HUES48 (cell line): ENCODE measurements at regions not wholly inside any gene's neighbourhood (a gene's known extent, or its start where the extent isn't known, plus 50 kb on each side); places are given as distances from the start of the nearest gene placed in this dataset.
"Not testable (repeated sequence)": the region's sequence is repeated elsewhere in the genome, so short reads cannot be mapped to it uniquely, and the experiment has no call there.

Experiments used
- H3K27ac ChIP-seq: one replicate; pipeline ENCODE4 v1.7.0; 2013; ENCODE audit warnings: low read depth, low read length, inconsistent platforms
- H3K27me3 ChIP-seq: 2 replicates; pipeline ENCODE4 v1.6.1; 2013; ENCODE audit warnings: mild to moderate bottlenecking, low read length; ENCODE audit not compliant: control insufficient read depth, insufficient read depth
- H3K36me3 ChIP-seq: 2 replicates; pipeline ENCODE4 v1.6.1; 2013; ENCODE audit warnings: low read length; ENCODE audit not compliant: control insufficient read depth, insufficient read depth
- H3K4me1 ChIP-seq: 2 replicates; pipeline ENCODE4 v1.6.1; 2013; ENCODE audit warnings: mild to moderate bottlenecking, low read length; ENCODE audit not compliant: control insufficient read depth, insufficient read depth
- H3K4me3 ChIP-seq: 2 replicates; pipeline ENCODE4 v1.5.1; 2013; ENCODE audit warnings: mild to moderate bottlenecking, low read depth, low read length
- H3K9ac ChIP-seq: 2 replicates; pipeline ENCODE4 v1.6.1; 2013; ENCODE audit warnings: mild to moderate bottlenecking, low read depth, low read length, moderate library complexity
- H3K9me3 ChIP-seq: 2 replicates; pipeline ENCODE4 v1.6.1; 2013; ENCODE audit warnings: low read length; ENCODE audit not compliant: control insufficient read depth, insufficient read depth

DNA sequence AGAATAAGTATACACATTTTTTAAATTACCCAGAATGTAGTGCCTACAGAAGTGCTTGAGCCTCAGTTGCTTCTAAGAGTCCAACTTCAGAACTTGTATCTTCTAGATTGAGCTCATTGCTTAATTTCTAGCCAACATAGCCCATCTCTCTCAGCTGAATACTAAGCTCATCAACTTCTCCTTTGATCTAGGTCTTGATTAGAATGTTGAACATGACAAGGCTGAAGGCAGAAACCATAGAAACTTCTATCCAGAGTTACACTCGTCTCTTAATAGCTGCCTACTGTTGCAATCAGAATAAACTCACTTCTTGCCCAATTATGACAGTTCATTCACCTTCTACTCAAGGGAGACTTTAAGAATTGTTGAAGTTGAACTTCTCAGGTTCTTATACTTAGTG, 327.3 kb upstream of the THBS1 start:
- no peak overlapping the region for H3K9ac ChIP-seq
- H3K27ac ChIP-seq: no peak overlapping the region
- no peaks in the 10 kb centered on the region for H3K9me3 ChIP-seq
- no peaks in the 10 kb centered on the region for H3K27me3 ChIP-seq
- no peaks in the 10 kb centered on the region for H3K4me1 ChIP-seq
- no peaks in the 10 kb centered on the region for H3K36me3 ChIP-seq
- no peak overlapping the region for H3K4me3 ChIP-seq

DNA sequence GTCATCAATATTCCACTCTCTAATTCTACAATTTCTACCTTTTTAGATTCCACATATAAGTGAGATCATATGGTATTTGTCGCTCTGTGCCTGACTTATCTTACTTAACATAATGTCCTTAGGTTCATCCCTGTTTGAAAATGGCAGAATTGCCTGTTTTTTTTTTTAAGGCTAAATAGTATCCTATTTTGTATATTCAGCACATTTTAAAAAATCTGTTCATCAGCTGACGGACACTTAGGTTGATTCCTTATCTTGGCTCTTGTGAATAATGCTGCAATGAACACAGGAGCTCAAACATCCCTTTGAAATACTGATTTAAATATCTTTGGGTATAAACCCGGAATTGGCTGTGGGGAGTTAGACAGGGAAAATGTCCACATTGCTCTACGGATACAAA, 326.7 kb upstream of the THBS1 start:
- no peaks in the 10 kb centered on the region for H3K36me3 ChIP-seq
- no peak overlapping the region for H3K9ac ChIP-seq
- no peaks in the 10 kb centered on the region for H3K27me3 ChIP-seq
- no peak overlapping the region for H3K4me3 ChIP-seq
- H3K27ac ChIP-seq: no peak overlapping the region
- H3K4me1 ChIP-seq: no peaks in the 10 kb centered on the region
- H3K9me3 ChIP-seq: no peaks in the 10 kb centered on the region

DNA sequence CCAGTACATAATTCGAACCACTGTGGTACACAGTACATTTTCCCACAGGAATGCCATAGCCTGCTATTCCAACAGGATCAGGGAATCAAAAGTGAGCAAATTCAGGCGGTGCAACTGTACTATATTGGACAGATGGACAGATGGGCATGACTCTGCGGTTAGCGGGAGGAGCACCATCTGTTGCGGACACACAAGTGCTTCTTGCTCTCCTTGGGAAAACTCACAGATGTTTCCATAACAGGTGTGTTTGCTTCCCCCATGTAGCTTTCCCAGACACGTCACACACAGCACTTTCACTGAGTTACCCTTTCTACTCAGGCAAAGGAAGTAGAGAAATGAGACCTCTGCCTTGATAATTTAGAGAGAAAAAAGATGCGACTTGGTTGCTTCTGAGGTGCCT, 325.1 kb upstream of the THBS1 start:
- H3K27ac ChIP-seq: no peak overlapping the region
- no peaks in the 10 kb centered on the region for H3K27me3 ChIP-seq
- H3K36me3 ChIP-seq: no peaks in the 10 kb centered on the region
- no peak overlapping the region for H3K9ac ChIP-seq
- H3K9me3 ChIP-seq: no peaks in the 10 kb centered on the region
- H3K4me3 ChIP-seq: no peak overlapping the region
- H3K4me1 ChIP-seq: no peaks in the 10 kb centered on the region

DNA sequence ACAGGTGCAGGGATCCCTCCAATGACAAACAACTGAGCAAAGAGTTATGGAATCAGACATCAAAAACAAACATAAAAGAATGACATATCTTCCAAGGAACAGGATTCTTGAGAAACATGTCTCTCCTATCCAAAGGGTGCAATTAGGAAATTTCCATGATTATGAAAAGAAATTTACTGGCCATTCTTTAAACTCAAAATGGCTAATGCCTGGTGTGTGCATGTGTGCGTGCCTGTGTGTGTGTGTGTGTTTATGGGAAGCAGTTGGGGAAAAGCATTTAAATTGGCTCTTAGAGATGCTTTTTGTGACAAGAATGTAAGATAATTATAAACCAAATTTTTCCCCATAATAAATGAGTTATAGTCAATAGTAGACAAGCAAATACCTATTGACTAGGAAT, 320.5 kb upstream of the THBS1 start:
- Histone ChIP-seq H3K9me3 (no peaks in the 10 kb centered on the region), H3K9ac (no peak overlapping the region), H3K27ac (no peak overlapping the region), H3K27me3 (no peaks in the 10 kb centered on the region), H3K4me1 (no peaks in the 10 kb centered on the region), H3K36me3 (no peaks in the 10 kb centered on the region), H3K4me3 (no peak overlapping the region)

DNA sequence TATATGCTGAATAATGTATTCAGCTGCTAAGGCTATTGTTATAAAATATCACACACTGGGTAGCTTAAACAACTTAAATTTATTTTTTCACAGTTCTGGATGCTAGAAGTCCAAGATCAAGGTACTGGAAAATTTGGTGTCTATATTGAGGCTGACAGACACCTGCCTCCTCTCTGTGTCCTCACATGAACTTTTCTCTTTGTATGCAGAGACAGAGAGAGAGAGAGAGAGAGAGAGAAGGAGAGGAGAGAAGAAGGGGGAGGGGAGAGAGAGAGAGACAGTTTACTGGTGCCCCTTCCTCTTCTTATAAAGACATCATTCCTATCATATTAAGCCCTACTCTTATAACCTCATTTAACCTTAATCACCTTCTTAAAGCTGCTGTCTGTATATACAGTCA, 320.1 kb upstream of the THBS1 start:
- Histone ChIP-seq H3K9ac (no peak overlapping the region), H3K27ac (no peak overlapping the region), H3K27me3 (no peaks in the 10 kb centered on the region)

DNA sequence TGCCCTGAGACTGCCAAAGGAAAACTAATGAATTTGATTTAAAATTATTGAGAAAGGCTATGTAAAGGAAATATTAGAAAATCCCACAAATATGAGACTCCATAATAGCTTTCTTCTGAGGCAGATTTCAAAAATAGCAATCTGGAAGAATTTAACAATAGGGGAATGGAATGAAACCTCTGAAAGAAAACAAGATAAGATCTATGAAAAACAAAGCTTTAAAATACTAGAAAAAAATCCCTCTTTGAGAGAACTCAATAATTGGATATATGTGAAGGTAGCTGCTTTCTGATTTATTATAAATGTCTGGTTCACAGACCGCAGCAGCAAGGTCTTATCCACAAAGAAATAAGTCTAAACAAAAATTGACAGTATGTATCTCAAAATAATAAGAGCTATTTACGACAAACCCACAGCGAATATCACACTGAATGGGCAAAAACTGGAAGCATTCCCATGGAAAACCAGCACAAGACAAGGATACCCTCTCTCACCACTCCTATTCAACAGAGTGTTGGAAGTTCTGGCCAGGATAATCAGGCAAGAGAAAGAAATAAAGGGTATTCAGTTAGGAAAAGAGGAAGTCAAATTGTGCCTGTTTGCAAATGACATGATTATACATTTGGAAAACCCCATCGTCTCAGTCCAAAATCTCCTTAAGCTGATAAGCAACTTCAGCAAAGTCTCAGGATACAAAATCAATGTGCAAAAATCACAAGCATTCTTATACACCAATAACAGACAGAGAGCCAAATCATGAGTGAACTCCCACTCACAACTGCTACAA, 319.3 kb upstream of the THBS1 start:
- not testable (repeated sequence) for H3K9me3 ChIP-seq, H3K27me3 ChIP-seq, H3K27ac ChIP-seq, H3K4me3 ChIP-seq, H3K9ac ChIP-seq, H3K36me3 ChIP-seq, H3K4me1 ChIP-seq

More for the DNA sequence above, 320.1 kb upstream of the THBS1 start:
- Histone ChIP-seq H3K4me3 (no peak overlapping the region), H3K4me1 (no peaks in the 10 kb centered on the region), H3K9me3 (no peaks in the 10 kb centered on the region), H3K36me3 (no peaks in the 10 kb centered on the region)

DNA sequence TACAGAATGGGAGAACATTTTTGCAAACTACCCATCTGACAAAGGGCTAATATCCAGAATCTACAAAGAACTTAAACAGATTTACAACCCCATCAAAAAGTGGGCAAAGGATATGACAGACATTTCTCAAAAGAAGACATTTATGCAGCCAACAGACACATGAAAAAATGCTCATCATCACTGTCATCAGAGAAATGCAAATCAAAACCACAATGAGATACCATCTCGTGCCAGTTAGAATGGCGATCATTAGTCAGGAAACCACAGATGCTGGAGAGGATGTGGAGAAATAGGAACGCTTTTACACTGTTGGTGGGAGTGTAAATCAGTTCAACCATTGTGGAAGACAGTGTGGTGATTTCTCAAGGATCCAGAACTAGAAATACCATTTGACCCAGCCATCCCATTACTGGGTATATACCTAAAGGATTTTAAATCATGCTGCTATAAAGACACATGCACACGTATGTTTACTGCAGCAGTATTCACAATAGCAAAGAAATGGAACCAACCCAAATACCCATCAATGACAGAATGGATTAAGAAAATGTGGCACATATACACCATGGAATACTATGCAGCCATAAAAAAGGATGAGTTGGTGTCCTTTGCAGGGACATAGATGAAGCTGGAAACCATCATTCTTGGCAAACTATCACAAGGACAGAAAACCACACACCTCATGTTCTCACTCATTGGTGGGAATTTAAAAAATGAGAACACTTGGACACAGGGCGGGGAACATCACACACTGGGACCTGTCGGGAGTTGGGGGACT, 317.7 kb upstream of the THBS1 start:
- H3K4me3 ChIP-seq, H3K27me3 ChIP-seq, H3K27ac ChIP-seq, H3K4me1 ChIP-seq, H3K9ac ChIP-seq, H3K9me3 ChIP-seq, H3K36me3 ChIP-seq: not testable (repeated sequence)

DNA sequence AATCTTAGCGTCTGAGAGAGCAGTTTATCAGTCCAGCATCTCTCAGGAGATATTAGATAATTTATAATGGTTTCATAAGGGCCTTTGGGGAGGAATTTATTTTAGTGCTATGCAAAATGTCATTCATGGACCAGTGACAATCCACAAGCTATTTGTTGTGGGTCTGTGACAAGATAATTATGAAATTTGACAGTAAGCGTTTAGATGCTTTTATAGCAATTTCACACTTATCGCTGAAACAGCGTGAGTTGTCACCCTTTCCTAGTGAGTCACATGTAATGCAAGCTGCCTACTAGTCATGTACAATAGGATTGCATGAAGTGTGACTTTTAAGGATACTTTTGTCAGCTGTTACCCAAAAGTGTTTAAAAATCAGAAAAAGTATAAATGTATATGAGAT, 315.6 kb upstream of the THBS1 start:
- no peak overlapping the region for H3K9ac ChIP-seq
- no peaks in the 10 kb centered on the region for H3K27me3 ChIP-seq
- H3K4me1 ChIP-seq: no peaks in the 10 kb centered on the region
- H3K9me3 ChIP-seq: no peaks in the 10 kb centered on the region
- H3K27ac ChIP-seq: no peak overlapping the region
- no peaks in the 10 kb centered on the region for H3K36me3 ChIP-seq
- no peak overlapping the region for H3K4me3 ChIP-seq

DNA sequence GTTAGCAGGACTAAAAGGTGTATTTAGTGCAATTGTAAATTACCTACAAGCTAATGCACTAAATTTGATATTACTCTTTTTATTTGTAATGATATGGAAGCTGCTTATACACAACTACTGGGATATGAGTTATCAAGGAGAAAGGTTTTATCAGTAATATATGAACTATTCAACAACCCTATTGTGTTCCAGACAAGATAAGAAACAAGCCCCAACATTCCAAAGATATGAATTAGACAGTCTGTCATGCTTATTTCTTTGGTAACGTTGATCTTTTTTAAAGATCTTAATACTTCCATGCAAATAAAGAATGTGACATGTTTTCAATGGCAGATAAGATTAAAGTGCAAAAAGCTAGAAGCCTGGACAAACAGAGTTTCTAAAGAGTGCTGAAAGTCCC, 314.0 kb upstream of the THBS1 start:
- no peak overlapping the region for H3K27ac ChIP-seq
- no peaks in the 10 kb centered on the region for H3K27me3 ChIP-seq
- no peaks in the 10 kb centered on the region for H3K36me3 ChIP-seq
- no peaks in the 10 kb centered on the region for H3K9me3 ChIP-seq
- no peaks in the 10 kb centered on the region for H3K4me1 ChIP-seq
- H3K4me3 ChIP-seq: no peak overlapping the region
- H3K9ac ChIP-seq: no peak overlapping the region

DNA sequence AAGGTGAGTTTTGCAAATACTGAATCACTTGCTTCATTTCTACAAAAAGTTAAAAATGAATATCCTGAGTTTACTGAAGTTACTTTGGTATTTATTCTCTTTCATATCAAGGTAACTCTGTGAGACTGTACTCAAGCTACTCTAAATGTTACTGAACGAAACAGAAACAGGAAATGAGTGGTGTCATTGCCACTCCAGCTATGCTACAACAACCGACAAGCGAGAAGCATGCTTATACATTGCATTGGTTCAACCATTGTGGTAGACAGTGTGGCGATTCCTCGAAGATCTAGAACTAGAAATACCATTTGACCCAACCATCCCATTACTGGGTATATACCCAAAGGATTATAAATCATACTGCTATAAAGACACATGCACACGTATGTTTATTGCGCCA, 313.2 kb upstream of the THBS1 start:
- no peak overlapping the region for H3K9ac ChIP-seq
- no peaks in the 10 kb centered on the region for H3K4me1 ChIP-seq
- no peaks in the 10 kb centered on the region for H3K36me3 ChIP-seq
- H3K27ac ChIP-seq: no peak overlapping the region
- no peaks in the 10 kb centered on the region for H3K27me3 ChIP-seq
- no peaks in the 10 kb centered on the region for H3K9me3 ChIP-seq
- no peak overlapping the region for H3K4me3 ChIP-seq

DNA sequence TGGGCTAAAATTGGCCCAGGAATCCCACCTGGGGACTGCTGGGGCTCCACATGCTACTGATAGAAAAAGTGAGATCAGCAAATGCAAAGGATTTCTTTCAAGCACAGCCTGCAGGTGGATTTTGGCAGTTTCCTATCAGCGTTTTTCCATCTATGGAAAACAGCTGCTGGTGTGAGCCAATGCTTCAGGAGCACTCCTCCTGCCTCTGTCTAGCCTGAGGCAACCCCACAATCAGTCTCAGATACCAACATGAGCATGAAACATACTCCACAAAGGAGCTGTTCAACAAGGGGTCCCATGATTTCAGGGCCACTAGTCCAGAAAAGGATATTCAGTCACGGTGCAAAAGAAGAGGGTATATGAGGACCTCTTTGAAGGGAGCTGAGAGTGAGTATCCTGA, 311.5 kb upstream of the THBS1 start:
- Histone ChIP-seq H3K36me3 (no peaks in the 10 kb centered on the region), H3K9me3 (no peaks in the 10 kb centered on the region), H3K9ac (no peak overlapping the region), H3K27ac (no peak overlapping the region), H3K27me3 (no peaks in the 10 kb centered on the region), H3K4me1 (no peaks in the 10 kb centered on the region), H3K4me3 (no peak overlapping the region)
